ENCODE measurements at regions not wholly inside any gene's neighbourhood (a gene's known extent, or its start where the extent isn't known, plus 50 kb on each side); places are given as distances from the start of the nearest gene placed in this dataset.

GRCh38 chr1:13970631-13971247 lies 270.8 kb downstream of the PRDM2 start:
- no peak for DNase-seq (ENCODE audit: low read depth)

- no peak for DNase-seq (ENCODE audit: low read depth)
These were observed 276.5 kb downstream of the PRDM2 start for GRCh38 chr1:13976485-13976884.

- no peak for DNase-seq (ENCODE audit: low read depth)
These were observed 281.2 kb downstream of the PRDM2 start for GRCh38 chr1:13981142-13981541.

GRCh38 chr1:13983393-13983792 lies 283.4 kb downstream of the PRDM2 start:
- DNase-seq (ENCODE audit: low read depth): no peak

- DNase-seq (ENCODE audit: low read depth): no peak
These were observed 291.0 kb downstream of the PRDM2 start for GRCh38 chr1:13990939-13991338.

- no peak for DNase-seq (ENCODE audit: low read depth)
These were observed 292.7 kb downstream of the PRDM2 start for GRCh38 chr1:13992489-13993285.

- no peak for DNase-seq (ENCODE audit: low read depth)
These were observed 294.4 kb downstream of the PRDM2 start for GRCh38 chr1:13994386-13994785.

- no peak for DNase-seq (ENCODE audit: low read depth)
These were observed 296.3 kb downstream of the PRDM2 start for GRCh38 chr1:13996334-13996733.

GRCh38 chr1:14003552-14003951 lies 303.6 kb downstream of the PRDM2 start:
- no peak for DNase-seq (ENCODE audit: low read depth)

- DNase-seq (ENCODE audit: low read depth): no peak
These were observed 309.6 kb downstream of the PRDM2 start for GRCh38 chr1:14009582-14009981.

GRCh38 chr1:14010476-14010875 lies 310.5 kb downstream of the PRDM2 start:
- no peak for DNase-seq (ENCODE audit: low read depth)

GRCh38 chr1:14011132-14011531 lies 311.1 kb downstream of the PRDM2 start:
- no peak for DNase-seq (ENCODE audit: low read depth)

GRCh38 chr1:14011888-14012287 lies 311.9 kb downstream of the PRDM2 start:
- DNase-seq (ENCODE audit: low read depth): no peak

- DNase-seq (ENCODE audit: low read depth): no peak
These were observed 314.9 kb downstream of the PRDM2 start for GRCh38 chr1:14014929-14015328.

- DNase-seq (ENCODE audit: low read depth): no peak
These were observed 315.9 kb downstream of the PRDM2 start for GRCh38 chr1:14015917-14016316.

- no peak for DNase-seq (ENCODE audit: low read depth)
These were observed 317.6 kb downstream of the PRDM2 start for GRCh38 chr1:14017531-14017961.

GRCh38 chr1:14019461-14019860 lies 319.5 kb downstream of the PRDM2 start:
- no peak for DNase-seq (ENCODE audit: low read depth)

GRCh38 chr1:14020006-14020405 lies 320.0 kb downstream of the PRDM2 start:
- DNase-seq (ENCODE audit: low read depth): no peak

GRCh38 chr1:14027099-14027498 lies 327.1 kb downstream of the PRDM2 start:
- DNase-seq (ENCODE audit: low read depth): no peak

- DNase-seq (ENCODE audit: low read depth): no peak
These were observed 331.5 kb downstream of the PRDM2 start for GRCh38 chr1:14031461-14031860.

GRCh38 chr1:14034506-14034905 lies 334.5 kb downstream of the PRDM2 start:
- no peak for DNase-seq (ENCODE audit: low read depth)

- no peak for DNase-seq (ENCODE audit: low read depth)
These were observed 337.3 kb downstream of the PRDM2 start for GRCh38 chr1:14037101-14037847.

Measured in activated T-cell treated with anti-CD3 and anti-CD28 coated beads for 48 hours (primary cell).